OCI-LY7 (cell line): ENCODE measurements at regions not wholly inside any gene's neighbourhood (a gene's known extent, or its start where the extent isn't known, plus 50 kb on each side); places are given as distances from the start of the nearest gene placed in this dataset.

ENCODE experiments used
- EZH2phosphoT487 ChIP-seq: fragments of 200-600 bp; sonication (generic); IDR thresholded peaks from 2 replicates; pipeline ENCODE4 v1.6.1; 2018; ENCODE audit warnings: low read depth, borderline replicate concordance, mild to moderate bottlenecking, mixed run types, antibody characterized with exemption, low read length, moderate library complexity, mixed read lengths
- TF ChIP-seq, protein P1 (sequence below): fragments of 200-600 bp; sonication (generic); conservative IDR thresholded peaks from 2 replicates; pipeline ENCODE4 v1.5.1; 2014; ENCODE audit warnings: mild to moderate bottlenecking, antibody characterized with exemption, low read length, moderate library complexity, mixed read lengths

DNA sequence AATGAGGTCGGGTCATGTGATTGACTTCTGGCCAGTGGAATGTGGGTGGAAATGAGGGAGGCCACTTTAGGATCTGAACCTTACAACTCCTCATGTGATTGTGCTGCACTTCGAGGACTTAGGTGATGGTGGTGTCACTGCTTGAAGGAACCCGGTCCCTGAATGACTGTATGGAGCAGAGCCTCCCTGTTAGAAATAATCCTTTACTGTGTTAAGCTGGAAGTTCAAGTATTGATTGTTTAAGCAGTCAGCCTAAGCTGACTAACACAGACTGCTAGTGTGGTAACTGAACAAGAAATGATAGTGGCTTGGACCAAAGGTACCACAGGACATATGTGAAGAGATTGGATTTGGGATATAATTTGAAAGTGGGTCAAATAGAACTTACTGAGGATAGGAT, 138.0 kb downstream of the OPN5 start:
- TF ChIP-seq EZH2phosphoT487 = no peak
- TF ChIP-seq, protein P1, sequence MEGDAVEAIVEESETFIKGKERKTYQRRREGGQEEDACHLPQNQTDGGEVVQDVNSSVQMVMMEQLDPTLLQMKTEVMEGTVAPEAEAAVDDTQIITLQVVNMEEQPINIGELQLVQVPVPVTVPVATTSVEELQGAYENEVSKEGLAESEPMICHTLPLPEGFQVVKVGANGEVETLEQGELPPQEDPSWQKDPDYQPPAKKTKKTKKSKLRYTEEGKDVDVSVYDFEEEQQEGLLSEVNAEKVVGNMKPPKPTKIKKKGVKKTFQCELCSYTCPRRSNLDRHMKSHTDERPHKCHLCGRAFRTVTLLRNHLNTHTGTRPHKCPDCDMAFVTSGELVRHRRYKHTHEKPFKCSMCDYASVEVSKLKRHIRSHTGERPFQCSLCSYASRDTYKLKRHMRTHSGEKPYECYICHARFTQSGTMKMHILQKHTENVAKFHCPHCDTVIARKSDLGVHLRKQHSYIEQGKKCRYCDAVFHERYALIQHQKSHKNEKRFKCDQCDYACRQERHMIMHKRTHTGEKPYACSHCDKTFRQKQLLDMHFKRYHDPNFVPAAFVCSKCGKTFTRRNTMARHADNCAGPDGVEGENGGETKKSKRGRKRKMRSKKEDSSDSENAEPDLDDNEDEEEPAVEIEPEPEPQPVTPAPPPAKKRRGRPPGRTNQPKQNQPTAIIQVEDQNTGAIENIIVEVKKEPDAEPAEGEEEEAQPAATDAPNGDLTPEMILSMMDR = no peak
